HG03060 (cell line): ENCODE measurements at regions not wholly inside any gene's neighbourhood (a gene's known extent, or its start where the extent isn't known, plus 50 kb on each side); places are given as distances from the start of the nearest gene placed in this dataset.

Source experiments
- ATAC-seq: cut with Tn5 transposase; IDR thresholded peaks from one replicate; pipeline ENCODE4 v1.9.1; 2021; ENCODE audit warnings: low read depth, moderate number of reproducible peaks; ENCODE audit not compliant: unreplicated experiment

- no peak for ATAC-seq
Measured at GRCh38 chr18:39732918-39733317, 2167.3 kb upstream of the CELF4 start.

- no peak for ATAC-seq
Measured at GRCh38 chr18:39730606-39731005, 2165.0 kb upstream of the CELF4 start.

GRCh38 chr18:39724652-39725051 lies 2159.1 kb upstream of the CELF4 start:
- ATAC-seq = no peak

GRCh38 chr18:39721712-39722111 lies 2156.1 kb upstream of the CELF4 start:
- no peak for ATAC-seq

GRCh38 chr18:39713961-39714360 lies 2148.4 kb upstream of the CELF4 start:
- ATAC-seq = no peak

- no peak for ATAC-seq
Measured at GRCh38 chr18:39711701-39712100, 2146.1 kb upstream of the CELF4 start.

GRCh38 chr18:39705362-39705761 lies 2139.8 kb upstream of the CELF4 start:
- no peak for ATAC-seq

- no peak for ATAC-seq
Measured at GRCh38 chr18:39702888-39703287, 2137.3 kb upstream of the CELF4 start.

- ATAC-seq = no peak
Measured at GRCh38 chr18:39701839-39702238, 2136.2 kb upstream of the CELF4 start.

GRCh38 chr18:39701055-39701783 lies 2135.6 kb upstream of the CELF4 start:
- ATAC-seq = no peak

GRCh38 chr18:39699340-39699964 lies 2133.9 kb upstream of the CELF4 start:
- no peak for ATAC-seq

GRCh38 chr18:39698436-39698835 lies 2132.8 kb upstream of the CELF4 start:
- no peak for ATAC-seq

GRCh38 chr18:39693359-39693758 lies 2127.8 kb upstream of the CELF4 start:
- no peak for ATAC-seq

- no peak for ATAC-seq
Measured at GRCh38 chr18:39692367-39693015, 2126.9 kb upstream of the CELF4 start.

- no peak for ATAC-seq
Measured at GRCh38 chr18:39685303-39685902, 2119.8 kb upstream of the CELF4 start.

- ATAC-seq = no peak
Measured at GRCh38 chr18:39681061-39681460, 2115.5 kb upstream of the CELF4 start.

GRCh38 chr18:39675906-39676305 lies 2110.3 kb upstream of the CELF4 start:
- ATAC-seq = no peak

- no peak for ATAC-seq
Measured at GRCh38 chr18:39675368-39675767, 2109.8 kb upstream of the CELF4 start.

- no peak for ATAC-seq
Measured at GRCh38 chr18:39672171-39672570, 2106.6 kb upstream of the CELF4 start.

GRCh38 chr18:39667905-39668304 lies 2102.3 kb upstream of the CELF4 start:
- no peak for ATAC-seq

GRCh38 chr18:39666541-39666940 lies 2100.9 kb upstream of the CELF4 start:
- ATAC-seq = no peak
